CD4-positive, alpha-beta T cell treated with Interleukin-1 beta for 1 hour (primary cell): ENCODE measurements at regions not wholly inside any gene's neighbourhood (a gene's known extent, or its start where the extent isn't known, plus 50 kb on each side); places are given as distances from the start of the nearest gene placed in this dataset.
"Not testable (repeated sequence)": the region's sequence is repeated elsewhere in the genome, so short reads cannot be mapped to it uniquely, and the experiment has no call there.

Source experiments
- DNase-seq, 2 donors: peaks; one replicate each; pipeline ENCODE4 v3.0.0-alpha.2; 2020 to 2022

DNA sequence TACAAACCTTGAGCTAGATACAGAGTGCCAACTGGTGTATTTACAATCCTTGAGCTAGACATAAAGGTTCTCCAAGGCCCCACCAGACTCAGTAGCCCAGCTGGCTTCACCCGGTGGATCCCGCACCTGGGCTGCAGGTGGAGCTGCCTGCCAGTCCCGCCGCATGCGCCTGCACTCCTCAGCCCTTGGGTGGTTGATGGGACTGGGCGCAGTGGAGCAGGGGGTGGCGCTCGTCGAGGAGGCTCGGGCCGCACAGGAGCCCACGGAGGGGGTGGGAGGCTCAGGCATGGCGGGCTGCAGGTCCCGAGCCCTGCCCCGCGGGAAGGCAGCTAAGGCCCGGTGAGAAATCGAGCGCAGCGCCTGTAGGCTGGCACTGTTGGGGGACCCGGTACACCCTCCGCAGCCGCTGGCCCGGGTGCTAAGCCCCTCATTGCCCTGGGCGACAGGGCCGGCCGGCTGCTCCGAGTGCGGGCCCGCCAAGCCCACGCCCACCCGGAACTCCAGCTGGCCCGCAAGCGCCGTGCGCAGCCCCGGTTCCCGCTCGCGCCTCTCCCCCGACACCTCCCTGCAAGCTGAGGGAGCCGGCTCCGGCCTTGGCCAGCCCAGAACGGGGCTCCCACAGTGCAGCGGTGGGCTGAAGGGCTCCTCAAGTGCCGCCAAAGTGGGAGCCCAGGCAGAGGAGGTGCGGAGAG is 116.5 kb upstream of the NEIL3 start:
- not testable (repeated sequence) for DNase-seq

DNA sequence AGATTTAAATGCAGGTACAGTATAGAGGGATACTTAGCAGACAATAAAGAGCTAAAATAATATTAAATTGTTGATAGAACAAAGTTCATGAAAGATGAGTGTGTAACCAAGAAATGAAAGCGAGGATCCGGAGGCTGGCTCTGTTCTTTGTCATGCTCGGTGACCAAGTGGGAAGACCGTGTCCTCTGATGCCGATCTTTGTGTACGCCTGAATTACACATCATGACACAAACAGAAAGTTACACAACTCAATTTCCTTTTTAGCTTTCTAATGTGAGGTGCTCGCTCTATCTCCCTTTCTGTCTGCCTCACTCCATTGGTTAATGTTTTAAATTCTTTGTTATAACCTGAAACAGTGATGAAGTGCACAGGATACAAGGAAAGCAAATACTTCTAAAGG is 114.8 kb upstream of the NEIL3 start:
- no peak for DNase-seq

GRCh38 chr4:177196615-177197014 is 113.1 kb upstream of the NEIL3 start:
- DNase-seq = no peak

GRCh38 chr4:177201614-177202013 is 108.1 kb upstream of the NEIL3 start:
- DNase-seq = no peak

DNA sequence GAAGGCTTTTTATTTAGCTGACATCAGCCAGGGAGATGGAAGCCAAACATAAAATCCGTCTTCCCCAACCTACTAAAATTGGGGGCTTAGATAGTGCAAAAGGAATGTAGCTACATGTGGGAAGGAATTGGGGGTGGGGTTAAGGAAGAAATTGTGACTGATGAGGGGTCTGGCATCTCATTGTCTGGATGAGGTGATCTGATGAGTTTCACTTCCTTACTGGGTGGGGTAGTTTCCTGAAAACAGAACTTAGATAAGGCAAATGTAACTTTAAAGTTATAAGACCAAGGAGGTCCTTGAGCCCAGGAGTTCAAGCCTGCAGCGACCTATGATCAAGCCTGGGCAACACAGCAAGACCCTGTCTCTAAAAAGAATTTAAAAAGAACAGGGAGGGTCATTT is 105.5 kb upstream of the NEIL3 start:
- no peak for DNase-seq

DNA sequence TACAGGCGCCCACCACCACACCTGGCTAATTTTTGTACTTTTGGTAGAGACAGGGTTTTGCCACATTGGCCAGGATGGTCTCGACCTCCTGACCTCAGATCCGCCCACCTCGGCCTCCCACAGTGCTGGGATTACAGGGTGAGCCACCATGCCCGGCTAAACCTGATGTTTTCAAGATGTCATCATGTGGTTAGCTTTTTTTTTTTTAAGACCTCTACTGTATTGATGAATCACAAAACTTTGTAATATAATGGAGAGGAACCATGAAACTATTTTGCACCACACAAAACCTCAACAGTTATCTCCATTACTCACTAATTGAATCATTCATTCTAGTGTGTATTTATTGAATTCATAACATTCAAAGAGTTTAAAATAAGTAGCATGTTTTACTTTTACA is 94.7 kb upstream of the NEIL3 start:
- no peak for DNase-seq

GRCh38 chr4:177220376-177220775 is 89.3 kb upstream of the NEIL3 start:
- no peak for DNase-seq

- no peak for DNase-seq
Observed at GRCh38 chr4:177222781-177223180, 86.9 kb upstream of the NEIL3 start.

GRCh38 chr4:177225605-177226004 is 84.1 kb upstream of the NEIL3 start:
- no peak for DNase-seq

DNA sequence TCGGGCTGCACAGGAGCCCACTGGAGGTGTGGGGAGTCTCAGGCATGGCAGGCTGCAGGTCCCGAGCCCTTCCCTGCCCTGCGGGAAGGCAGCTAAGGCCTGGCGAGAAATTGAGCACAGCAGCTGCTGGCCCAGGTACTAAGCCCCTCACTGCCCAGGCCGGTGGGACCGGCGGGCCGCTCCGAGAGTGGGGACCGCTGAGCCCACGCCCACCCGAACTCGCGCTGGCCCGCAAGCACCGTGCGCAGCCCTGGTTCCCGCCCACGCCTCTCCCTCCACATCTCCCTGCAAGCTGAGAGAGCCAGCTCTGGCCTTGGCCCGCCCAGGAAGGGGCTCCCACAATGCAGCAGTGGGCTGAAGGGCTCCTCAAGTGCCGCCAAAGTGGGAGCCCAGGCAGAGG is 82.0 kb upstream of the NEIL3 start:
- DNase-seq = no peak

GRCh38 chr4:177228599-177228998 is 81.1 kb upstream of the NEIL3 start:
- no peak for DNase-seq

- no peak for DNase-seq
Observed at GRCh38 chr4:177229331-177229730, 80.3 kb upstream of the NEIL3 start.

GRCh38 chr4:177232473-177232872 is 77.2 kb upstream of the NEIL3 start:
- no peak for DNase-seq

DNA sequence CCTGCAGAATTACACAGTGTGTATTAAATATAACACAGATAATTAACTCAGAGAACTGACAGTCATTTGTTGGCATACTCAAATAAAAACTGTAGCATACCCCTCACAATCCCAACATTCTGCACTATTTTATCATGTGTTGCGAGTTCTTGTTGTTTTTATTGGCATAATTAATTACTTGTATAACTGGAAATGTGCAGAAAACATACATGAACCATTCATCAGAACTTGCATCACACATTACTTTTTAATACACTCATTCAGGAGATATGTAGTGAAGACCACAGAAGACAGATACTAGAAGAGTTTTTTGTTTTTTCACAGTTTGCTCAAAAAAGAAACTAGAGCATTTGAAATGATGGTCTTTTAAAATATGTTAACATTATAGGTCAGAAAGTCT is 74.6 kb upstream of the NEIL3 start:
- DNase-seq = no peak

DNA sequence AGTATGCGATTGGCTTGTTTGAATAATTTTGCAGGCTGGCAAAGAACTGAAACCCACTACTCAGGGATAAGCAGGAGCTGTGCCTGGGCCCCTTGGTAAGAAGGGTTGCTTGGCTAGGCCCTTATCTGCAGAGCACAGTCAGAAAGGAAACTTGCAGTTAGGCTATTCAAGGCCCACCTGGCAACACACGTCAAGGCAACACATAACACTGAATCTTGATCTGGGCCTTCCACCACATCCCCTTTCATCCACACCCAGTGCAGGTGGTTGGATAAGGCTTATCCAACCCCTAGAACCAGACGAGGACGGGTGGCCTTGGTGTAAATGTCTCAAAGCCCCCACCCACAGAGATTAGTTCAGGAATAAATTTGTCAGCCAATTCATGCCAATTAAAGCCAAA is 72.8 kb upstream of the NEIL3 start:
- DNase-seq = no peak

DNA sequence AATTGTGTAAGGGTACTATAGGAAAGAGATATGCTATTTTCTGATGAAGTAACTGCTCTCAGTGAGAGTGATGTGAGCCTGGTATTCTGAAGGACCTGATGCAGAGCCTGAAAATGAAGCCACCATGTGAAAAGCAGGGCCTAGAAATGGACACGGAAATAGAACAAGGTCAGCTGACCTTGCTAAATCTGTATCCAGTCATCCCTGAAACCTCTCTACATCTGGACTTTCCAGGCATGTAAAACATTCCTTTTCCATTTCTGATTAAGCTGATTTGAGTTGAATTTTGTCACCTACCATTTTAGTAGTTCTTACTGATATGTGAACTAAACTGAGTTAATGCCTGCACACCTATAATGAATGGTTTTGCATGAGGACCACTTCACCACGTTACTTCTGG is 72.4 kb upstream of the NEIL3 start:
- no peak for DNase-seq

DNA sequence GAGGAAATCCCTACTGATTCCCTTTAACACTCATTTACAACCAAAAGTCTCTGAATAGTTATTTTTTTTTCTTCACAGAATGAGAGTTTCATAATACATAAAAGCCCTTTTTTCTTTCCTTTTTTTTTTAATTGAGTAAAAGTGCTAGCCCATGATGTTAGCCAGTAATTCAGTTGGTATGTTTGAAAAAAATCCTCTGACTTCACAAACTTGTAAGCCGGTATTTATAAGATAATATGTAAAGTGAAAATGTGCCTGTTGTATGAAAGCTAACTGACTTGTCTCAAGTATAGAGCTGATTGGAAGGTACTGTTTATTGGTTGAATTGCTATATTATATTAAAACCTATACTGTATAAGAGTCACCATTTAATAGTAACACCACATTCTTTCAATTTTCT is 70.2 kb upstream of the NEIL3 start:
- DNase-seq = no peak

GRCh38 chr4:177239878-177240277 is 69.8 kb upstream of the NEIL3 start:
- no peak for DNase-seq

DNA sequence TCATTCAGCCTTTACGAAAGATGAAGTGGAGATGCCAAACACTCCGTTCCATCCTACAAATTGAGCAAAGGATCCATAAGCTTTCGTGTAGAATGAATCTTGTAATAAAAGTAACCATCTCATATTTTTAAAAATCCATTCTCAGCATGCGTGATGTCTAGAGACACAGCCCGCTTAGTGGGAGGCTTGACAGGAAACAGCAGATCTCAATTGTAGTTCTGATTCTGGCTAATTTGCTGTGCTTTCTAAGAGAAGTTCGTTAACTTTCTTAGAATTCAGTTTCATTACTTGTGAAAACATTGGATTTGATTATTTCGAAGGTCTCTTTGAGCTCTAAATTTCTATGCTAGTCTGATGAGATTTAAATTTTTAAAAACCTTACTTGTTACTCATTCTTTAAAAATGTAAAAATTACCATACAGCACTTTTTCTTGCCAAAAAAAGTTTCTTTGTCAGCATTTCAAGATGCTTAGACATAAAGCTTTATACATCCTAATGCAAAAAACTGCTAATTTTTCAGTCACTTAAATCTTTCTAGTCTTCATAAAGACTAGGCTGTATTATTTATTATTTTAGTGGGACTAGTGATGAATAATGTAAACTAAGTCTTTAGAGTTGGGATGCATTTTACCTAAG is 66.9 kb upstream of the NEIL3 start:
- DNase-seq = no peak

GRCh38 chr4:177246641-177247584 is 62.8 kb upstream of the NEIL3 start:
- DNase-seq = no peak

DNA sequence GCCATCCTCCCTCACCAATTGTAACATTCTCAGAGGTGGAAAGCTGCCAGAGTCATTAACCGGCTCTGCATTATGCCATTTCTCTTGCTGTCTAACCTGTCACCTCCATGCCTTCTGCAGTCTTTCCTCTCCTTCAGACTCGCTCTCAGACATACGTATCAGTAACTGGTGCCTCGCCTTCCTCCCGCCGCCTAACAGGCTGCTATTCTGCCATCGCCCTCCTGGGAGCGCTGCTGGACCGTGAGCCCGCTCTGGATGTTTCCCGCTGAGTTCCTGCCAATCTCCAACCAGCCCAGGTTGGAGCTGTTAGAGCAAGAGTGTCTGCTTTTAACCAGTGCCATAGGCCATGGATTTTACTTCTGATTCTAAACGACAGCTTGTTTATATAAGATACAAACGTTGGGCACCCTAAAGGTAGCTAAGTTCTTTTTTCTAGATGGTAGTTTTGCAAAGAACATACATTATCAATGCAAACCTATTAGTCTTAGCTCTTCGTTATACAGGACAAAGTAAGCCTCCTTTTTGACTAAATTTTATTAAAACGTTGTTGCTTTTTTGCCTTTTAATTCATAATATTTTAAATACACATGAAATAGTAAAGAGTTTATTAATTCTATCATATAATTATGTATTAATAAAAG is 59.5 kb upstream of the NEIL3 start:
- peak; percentile 54 to 70 for DNase-seq

GRCh38 chr4:177251237-177251636 is 58.4 kb upstream of the NEIL3 start:
- no peak for DNase-seq

DNA sequence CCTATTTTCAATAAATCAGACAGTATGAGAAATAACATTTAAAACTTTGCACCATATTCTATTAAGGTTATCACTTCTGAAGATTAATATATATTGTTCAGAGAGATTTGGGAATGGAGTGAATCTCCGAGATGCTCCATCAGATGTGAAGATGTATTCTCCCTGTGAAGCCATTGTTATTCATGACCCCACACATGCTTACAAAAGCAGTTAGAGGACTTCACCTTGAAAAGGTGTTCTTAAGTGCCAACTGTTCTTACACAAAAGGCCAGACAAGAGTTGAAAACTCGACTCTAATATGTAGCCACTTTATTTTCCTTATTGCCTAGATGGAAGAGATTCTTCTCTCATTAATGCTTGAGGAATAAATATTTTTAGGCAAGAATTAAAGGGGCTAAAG is 54.3 kb upstream of the NEIL3 start:
- DNase-seq = no peak
